Body of pancreas (tissue), 4 donors: ENCODE measurements at regions not wholly inside any gene's neighbourhood (a gene's known extent, or its start where the extent isn't known, plus 50 kb on each side); places are given as distances from the start of the nearest gene placed in this dataset.

ENCODE experiments used
- ATAC-seq: fragments of 150-250 bp; one replicate; pipeline ENCODE4 v1.9.1; 2016
- DNase-seq, 4 donors: peaks; one replicate each; pipeline ENCODE4 v3.0.0-alpha.2; 2019
- H3K27ac ChIP-seq, 4 donors: fragments of 200-600 bp; sonication (generic); 1 replicate in 3 of 4; 2 replicates in 1 of 4; pipeline versions ENCODE4 v1.5.1 to v1.6.1; 2016 to 2019; ENCODE audit warnings: mild to moderate bottlenecking in 1 of 4, mixed read lengths in 1 of 4, moderate library complexity in 1 of 4
- H3K27me3 ChIP-seq, 2 donors: fragments of 200-600 bp; sonication (generic); one replicate each; pipeline ENCODE4 v1.6.0; 2016; ENCODE audit warnings: mild to moderate bottlenecking in 1 of 2
- H3K36me3 ChIP-seq, 2 donors: fragments of 200-600 bp; sonication (generic); replicated peaks in 1 of 2; 2 replicates each; pipeline ENCODE4 v1.5.1; 2016; ENCODE audit warnings: low read depth in 2 of 2; ENCODE audit not compliant: insufficient read depth in 1 of 2
- H3K4me1 ChIP-seq: fragments of 200-600 bp; sonication (generic); one replicate; pipeline ENCODE4 v1.6.0; 2016
- H3K4me3 ChIP-seq, 2 donors: fragments of 200-600 bp; sonication (generic); 1 replicate in 1 of 2; 2 replicates in 1 of 2; pipeline ENCODE4 v1.5.1; 2016 to 2019
- H3K9me3 ChIP-seq, 3 donors: fragments of 200-600 bp; sonication (generic); 1 replicate in 2 of 3; 2 replicates in 1 of 3; pipeline ENCODE4 v1.5.1; 2016
- POLR2A ChIP-seq, 3 donors: fragments of 450-650 bp; IDR thresholded peaks; one replicate each; pipeline ENCODE4 v1.6.1; 2016; ENCODE audit warnings: antibody characterized with exemption in 3 of 3, mild to moderate bottlenecking in 2 of 3
- WGBS, 2 donors: methylation state at CpG; one replicate each; pipeline ENCODE4 v1.1.5; 2017; 5-methylcytosine and 5-hydroxymethylcytosine counted together
- intact Hi-C: fragments of 100-400 bp; cut with DNase I; formaldehyde crosslinking; loops from one replicate; pipeline ENCODE4 v1.15.1; 2023
- TF ChIP-seq, protein P1 (sequence below), 7 experiments: fragments of 450-650 bp in 4 of 7; fragments of 200-600 bp in 3 of 7; sonication (generic) in 3 of 7; IDR thresholded peaks; one replicate each; pipeline ENCODE4 v1.5.1; 2016 to 2019; ENCODE audit warnings: antibody characterized with exemption in 7 of 7

DNA sequence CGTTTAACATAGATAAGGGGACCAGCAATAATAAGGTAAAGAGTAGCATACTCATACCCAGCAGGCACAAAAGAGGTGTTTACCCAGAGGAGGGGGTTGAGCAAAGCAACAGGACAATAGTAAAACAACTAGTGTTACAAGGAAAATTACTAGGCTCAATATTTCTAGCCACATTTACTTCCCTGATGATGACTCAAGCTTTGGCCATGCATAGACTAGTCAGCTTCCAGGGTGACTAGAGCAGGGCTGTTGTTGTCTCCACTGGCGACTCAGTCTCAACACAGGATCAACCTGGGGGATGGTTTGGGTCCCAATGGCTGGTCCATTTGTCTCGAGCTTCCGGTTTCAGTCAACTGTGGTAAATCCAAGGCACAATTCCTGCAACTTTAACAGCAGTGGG is 217.7 kb upstream of the KCND2 start:
- H3K36me3 ChIP-seq = no peaks in the 10 kb centered on the region

DNA sequence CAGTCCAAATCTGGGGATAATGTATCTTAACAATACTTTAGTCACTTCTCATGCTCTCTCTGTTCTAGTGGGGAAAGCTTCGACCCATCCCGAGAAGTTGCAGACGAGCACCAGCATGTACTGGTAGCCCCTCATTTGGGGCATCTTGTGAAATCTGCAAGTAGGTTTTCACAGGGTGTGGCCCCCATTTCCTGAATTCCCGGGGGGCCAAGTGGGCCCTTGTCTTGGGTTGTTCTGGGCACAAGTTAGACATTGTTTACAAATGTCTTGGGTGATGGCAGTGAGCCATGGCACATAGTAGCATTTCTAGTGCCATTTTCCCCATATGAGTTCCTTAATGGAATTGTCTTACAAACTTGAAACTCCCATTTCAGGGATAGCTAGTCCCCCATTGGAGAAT is 216.7 kb upstream of the KCND2 start:
- TF ChIP-seq, protein P1, sequence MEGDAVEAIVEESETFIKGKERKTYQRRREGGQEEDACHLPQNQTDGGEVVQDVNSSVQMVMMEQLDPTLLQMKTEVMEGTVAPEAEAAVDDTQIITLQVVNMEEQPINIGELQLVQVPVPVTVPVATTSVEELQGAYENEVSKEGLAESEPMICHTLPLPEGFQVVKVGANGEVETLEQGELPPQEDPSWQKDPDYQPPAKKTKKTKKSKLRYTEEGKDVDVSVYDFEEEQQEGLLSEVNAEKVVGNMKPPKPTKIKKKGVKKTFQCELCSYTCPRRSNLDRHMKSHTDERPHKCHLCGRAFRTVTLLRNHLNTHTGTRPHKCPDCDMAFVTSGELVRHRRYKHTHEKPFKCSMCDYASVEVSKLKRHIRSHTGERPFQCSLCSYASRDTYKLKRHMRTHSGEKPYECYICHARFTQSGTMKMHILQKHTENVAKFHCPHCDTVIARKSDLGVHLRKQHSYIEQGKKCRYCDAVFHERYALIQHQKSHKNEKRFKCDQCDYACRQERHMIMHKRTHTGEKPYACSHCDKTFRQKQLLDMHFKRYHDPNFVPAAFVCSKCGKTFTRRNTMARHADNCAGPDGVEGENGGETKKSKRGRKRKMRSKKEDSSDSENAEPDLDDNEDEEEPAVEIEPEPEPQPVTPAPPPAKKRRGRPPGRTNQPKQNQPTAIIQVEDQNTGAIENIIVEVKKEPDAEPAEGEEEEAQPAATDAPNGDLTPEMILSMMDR (IDR thresholded peaks at IDR 0.05) = no peak
- TF ChIP-seq POLR2A (IDR thresholded peaks at IDR 0.05) = no peak
- no peak for DNase-seq
- no peak overlapping the region for H3K27ac ChIP-seq
- H3K27me3 ChIP-seq = no peaks in the 10 kb centered on the region
- no peak overlapping the region for H3K4me3 ChIP-seq
- H3K4me1 ChIP-seq = peaks cover 8% of the 10 kb centered on the region
- no peak for ATAC-seq
- intact Hi-C loops = no loop called here
- 69 to 90% methylated on average over 4 of the region's 4 CpGs for WGBS, 2 donors
- H3K9me3 ChIP-seq = no peaks in the 10 kb centered on the region
- no peaks in the 10 kb centered on the region for H3K36me3 ChIP-seq

More for the DNA sequence above, 217.7 kb upstream of the KCND2 start:
- Histone ChIP-seq H3K27me3 (no peaks in the 10 kb centered on the region), H3K4me3 (no peak overlapping the region), H3K27ac (no peak overlapping the region), H3K4me1 (peaks cover 8% of the 10 kb centered on the region), H3K9me3 (no peaks in the 10 kb centered on the region)
- TF ChIP-seq, protein P1 (IDR thresholded peaks at IDR 0.05) = no peak
- no peak for TF ChIP-seq POLR2A (IDR thresholded peaks at IDR 0.05)
- no peak for ATAC-seq
- no peak for DNase-seq
- 73 to 75% methylated on average over 4 of the region's 4 CpGs for WGBS, 2 donors
- intact Hi-C loops = no loop called here

DNA sequence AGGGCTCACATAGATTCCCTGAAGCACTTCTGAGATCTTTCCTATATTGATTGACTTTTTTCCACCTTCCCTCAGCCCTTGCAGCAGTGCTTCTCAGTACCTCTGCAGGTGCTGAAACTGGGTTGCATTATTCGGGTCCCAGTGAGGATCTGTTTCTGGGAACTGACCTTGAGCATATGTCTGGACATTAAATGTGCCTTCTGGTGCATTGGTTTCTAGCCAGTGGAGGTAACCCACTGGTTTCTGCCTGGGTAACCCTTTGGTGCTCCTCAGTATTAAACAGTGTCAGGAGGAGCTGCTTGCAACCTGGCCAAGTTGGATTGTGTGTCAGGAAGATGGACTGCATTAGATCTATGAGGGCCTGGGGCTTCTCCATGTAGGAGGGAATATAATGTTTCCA is 213.3 kb upstream of the KCND2 start:
- H3K4me1 ChIP-seq = no peaks in the 10 kb centered on the region
- intact Hi-C loops = no loop called here
- no peak overlapping the region for H3K4me3 ChIP-seq
- TF ChIP-seq, protein P1 (IDR thresholded peaks at IDR 0.05) = no peak
- no peak for TF ChIP-seq POLR2A (IDR thresholded peaks at IDR 0.05)
- no peak for ATAC-seq
- no peaks in the 10 kb centered on the region for H3K9me3 ChIP-seq
- DNase-seq = no peak
- H3K27me3 ChIP-seq = no peaks in the 10 kb centered on the region
- H3K36me3 ChIP-seq = no peaks in the 10 kb centered on the region
- no peak overlapping the region for H3K27ac ChIP-seq
- WGBS, 2 donors = 20 to 45% methylated on average over 1 of the region's 1 CpG

DNA sequence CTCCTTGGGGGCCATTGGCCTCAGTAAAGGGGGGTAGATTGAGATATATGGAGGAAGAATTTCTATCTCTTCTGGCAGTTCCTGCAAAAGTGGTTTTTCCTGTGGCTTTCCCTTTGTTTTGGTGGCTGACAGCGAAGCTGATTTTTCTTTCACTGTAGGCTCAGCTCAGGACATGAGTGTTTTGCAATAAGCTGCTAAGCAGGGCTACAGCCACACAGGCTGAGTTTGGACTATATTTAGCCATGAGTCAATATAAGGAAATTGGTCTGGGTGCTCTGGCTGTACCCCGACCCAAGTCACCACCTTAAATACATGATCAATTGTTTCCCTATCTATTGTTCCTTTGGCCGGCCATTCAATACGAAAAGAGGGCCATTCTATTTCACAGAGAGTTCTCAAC is 212.7 kb upstream of the KCND2 start:
- Histone ChIP-seq H3K4me1 (no peaks in the 10 kb centered on the region), H3K27me3 (no peaks in the 10 kb centered on the region), H3K9me3 (no peaks in the 10 kb centered on the region), H3K36me3 (no peaks in the 10 kb centered on the region), H3K27ac (no peak overlapping the region), H3K4me3 (no peak overlapping the region)
- no peak for TF ChIP-seq POLR2A (IDR thresholded peaks at IDR 0.05)
- TF ChIP-seq, protein P1 (IDR thresholded peaks at IDR 0.05) = no peak
- ATAC-seq (no peak), DNase-seq (no peak)
- intact Hi-C loops = no loop called here
- WGBS, 2 donors = 62 to 87% methylated on average over 4 of the region's 4 CpGs

DNA sequence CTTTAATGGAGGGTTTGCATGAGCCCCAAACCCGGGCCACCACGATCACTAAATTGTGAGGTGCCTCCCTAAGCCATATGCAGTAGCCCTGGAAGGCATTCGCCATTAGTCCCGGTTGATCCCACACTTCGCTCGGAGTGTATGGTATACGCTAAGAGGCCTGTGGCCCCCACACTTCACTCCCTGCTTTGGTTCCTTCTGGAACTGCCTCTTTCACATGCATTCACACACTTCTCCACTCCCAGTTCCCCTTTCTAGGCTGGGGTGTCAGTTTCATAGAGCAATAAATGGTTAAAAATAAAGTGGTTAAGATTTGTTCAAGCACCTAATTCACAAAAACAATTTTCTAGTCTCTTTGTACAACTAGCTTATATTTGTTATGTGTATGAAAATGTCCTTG is 212.1 kb upstream of the KCND2 start:
- H3K4me3 ChIP-seq = no peak overlapping the region
- H3K27ac ChIP-seq = no peak overlapping the region
- no peak for DNase-seq
- no peaks in the 10 kb centered on the region for H3K9me3 ChIP-seq
- no peak for ATAC-seq
- 76 to 87% methylated on average over 7 of the region's 7 CpGs for WGBS, 2 donors
- H3K4me1 ChIP-seq = no peaks in the 10 kb centered on the region
- no peaks in the 10 kb centered on the region for H3K36me3 ChIP-seq
- intact Hi-C loops = no loop called here
- H3K27me3 ChIP-seq = no peaks in the 10 kb centered on the region
- TF ChIP-seq, protein P1 (IDR thresholded peaks at IDR 0.05) = no peak
- no peak for TF ChIP-seq POLR2A (IDR thresholded peaks at IDR 0.05)
